IMR-90 (cell line): ENCODE measurements at regions not wholly inside any gene's neighbourhood (a gene's known extent, or its start where the extent isn't known, plus 50 kb on each side); places are given as distances from the start of the nearest gene placed in this dataset.

ENCODE experiments used
- BHLHE40 ChIP-seq: fragments of 150-350 bp; IDR thresholded peaks from 2 replicates; pipeline ENCODE4 v1.6.1; 2016; ENCODE audit warnings: mild to moderate bottlenecking, low read depth, low read length
- CEBPB ChIP-seq: IDR thresholded peaks from 2 replicates; pipeline ENCODE4 v1.6.1; 2012; ENCODE audit warnings: low read depth, low read length, improper control_type of control experiment
- FOS ChIP-seq: fragments of 150-350 bp; IDR thresholded peaks from 2 replicates; pipeline ENCODE4 v1.6.1; 2016; ENCODE audit warnings: low read depth, low read length
- MXI1 ChIP-seq: IDR thresholded peaks from 2 replicates; pipeline ENCODE4 v1.6.1; 2012; ENCODE audit warnings: low read depth, mild to moderate bottlenecking, low read length, moderate library complexity, borderline replicate concordance
- POLR2A ChIP-seq: IDR thresholded peaks from 2 replicates; pipeline ENCODE4 v1.6.1; 2012; ENCODE audit warnings: mild to moderate bottlenecking, low read depth, low read length
- SMC3 ChIP-seq: fragments of 150-350 bp; IDR thresholded peaks from 2 replicates; pipeline ENCODE4 v1.6.1; 2016; ENCODE audit warnings: low read depth, mild to moderate bottlenecking, antibody characterized with exemption, low read length, moderate library complexity
- TF ChIP-seq, protein P1 (sequence below): conservative IDR thresholded peaks from 2 replicates; pipeline ENCODE4 v1.5.1; 2012; ENCODE audit warnings: mild to moderate bottlenecking, low read depth, low read length, improper control_type of control experiment
- TF ChIP-seq, protein P2 (sequence below): fragments of 150-350 bp; IDR thresholded peaks from 2 replicates; pipeline ENCODE4 v1.6.1; 2017; ENCODE audit warnings: mild to moderate bottlenecking, antibody characterized with exemption, low read length, low read depth
- TF ChIP-seq, protein P3 (sequence below): fragments of 150-350 bp; IDR thresholded peaks from 2 replicates; pipeline ENCODE4 v1.6.1; 2016; ENCODE audit warnings: low read depth, mild to moderate bottlenecking, low read length, moderate library complexity, borderline replicate concordance

DNA sequence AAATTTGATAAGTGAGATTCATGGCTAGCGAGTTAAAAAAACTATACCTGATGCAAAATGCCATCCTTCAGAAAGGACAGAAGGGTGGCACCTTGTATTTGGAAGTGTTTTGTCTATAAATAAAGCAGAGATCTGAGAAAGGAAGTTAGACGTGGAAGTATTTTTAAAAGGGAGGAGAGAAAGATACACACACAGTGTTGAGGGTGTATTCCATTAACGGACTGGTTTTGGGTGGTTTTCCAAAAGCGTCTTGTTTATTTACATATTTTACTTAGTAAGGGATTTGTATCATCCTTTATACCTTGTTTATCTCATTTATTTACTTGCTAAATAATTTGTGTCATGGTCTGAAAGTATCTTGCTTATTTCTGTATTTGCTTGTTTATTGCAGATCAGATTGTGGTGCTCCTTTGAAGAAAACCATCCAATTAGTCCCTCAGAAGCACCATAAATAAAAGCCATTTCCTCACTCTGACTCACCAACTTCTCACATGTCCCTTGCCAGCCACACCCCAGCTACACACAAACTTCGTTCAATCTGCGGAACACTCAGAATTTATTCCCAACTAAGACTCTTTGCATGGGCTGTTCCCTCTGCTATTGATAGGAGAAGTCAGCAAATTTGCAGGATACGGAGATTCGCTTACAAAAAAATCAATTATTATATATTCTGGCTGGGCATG is 90.8 kb downstream of the FAM124B start:
- TF ChIP-seq SMC3 (no peak), POLR2A (no peak), BHLHE40 (no peak), CEBPB (no peak), MXI1 (no peak), FOS (no peak)
- TF ChIP-seq, protein P1, sequence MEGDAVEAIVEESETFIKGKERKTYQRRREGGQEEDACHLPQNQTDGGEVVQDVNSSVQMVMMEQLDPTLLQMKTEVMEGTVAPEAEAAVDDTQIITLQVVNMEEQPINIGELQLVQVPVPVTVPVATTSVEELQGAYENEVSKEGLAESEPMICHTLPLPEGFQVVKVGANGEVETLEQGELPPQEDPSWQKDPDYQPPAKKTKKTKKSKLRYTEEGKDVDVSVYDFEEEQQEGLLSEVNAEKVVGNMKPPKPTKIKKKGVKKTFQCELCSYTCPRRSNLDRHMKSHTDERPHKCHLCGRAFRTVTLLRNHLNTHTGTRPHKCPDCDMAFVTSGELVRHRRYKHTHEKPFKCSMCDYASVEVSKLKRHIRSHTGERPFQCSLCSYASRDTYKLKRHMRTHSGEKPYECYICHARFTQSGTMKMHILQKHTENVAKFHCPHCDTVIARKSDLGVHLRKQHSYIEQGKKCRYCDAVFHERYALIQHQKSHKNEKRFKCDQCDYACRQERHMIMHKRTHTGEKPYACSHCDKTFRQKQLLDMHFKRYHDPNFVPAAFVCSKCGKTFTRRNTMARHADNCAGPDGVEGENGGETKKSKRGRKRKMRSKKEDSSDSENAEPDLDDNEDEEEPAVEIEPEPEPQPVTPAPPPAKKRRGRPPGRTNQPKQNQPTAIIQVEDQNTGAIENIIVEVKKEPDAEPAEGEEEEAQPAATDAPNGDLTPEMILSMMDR: no peak
- TF ChIP-seq, protein P2, sequence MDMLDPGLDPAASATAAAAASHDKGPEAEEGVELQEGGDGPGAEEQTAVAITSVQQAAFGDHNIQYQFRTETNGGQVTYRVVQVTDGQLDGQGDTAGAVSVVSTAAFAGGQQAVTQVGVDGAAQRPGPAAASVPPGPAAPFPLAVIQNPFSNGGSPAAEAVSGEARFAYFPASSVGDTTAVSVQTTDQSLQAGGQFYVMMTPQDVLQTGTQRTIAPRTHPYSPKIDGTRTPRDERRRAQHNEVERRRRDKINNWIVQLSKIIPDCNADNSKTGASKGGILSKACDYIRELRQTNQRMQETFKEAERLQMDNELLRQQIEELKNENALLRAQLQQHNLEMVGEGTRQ: no peak
- TF ChIP-seq, protein P3, sequence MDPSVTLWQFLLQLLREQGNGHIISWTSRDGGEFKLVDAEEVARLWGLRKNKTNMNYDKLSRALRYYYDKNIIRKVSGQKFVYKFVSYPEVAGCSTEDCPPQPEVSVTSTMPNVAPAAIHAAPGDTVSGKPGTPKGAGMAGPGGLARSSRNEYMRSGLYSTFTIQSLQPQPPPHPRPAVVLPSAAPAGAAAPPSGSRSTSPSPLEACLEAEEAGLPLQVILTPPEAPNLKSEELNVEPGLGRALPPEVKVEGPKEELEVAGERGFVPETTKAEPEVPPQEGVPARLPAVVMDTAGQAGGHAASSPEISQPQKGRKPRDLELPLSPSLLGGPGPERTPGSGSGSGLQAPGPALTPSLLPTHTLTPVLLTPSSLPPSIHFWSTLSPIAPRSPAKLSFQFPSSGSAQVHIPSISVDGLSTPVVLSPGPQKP: no peak
